ENCODE measurements at regions not wholly inside any gene's neighbourhood (a gene's known extent, or its start where the extent isn't known, plus 50 kb on each side); places are given as distances from the start of the nearest gene placed in this dataset.

DNA sequence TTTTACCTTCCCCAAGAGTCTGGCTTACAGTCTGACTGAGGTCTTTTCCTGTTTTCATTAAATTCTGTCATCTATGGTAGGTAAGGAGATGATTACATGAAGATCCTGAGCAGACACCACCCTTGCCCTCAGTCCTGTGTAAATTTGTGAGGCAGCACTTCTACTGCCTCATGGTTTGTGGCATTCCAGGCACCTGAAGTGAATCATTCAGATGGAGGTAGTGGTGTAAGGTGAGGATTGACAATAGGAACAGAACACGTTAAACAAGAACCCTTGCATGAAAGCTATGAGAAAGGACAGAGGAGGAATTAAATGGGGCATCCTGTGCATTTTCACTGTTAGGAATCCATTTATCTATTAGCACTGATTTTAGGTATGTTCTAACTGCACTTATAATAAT is 618.6 kb downstream of the TLL1 start:
- Histone ChIP-seq H3K9me3 (ENCODE audit: low read depth) (no peaks in the 10 kb centered on the region), H3K9me2 (ENCODE audit: insufficient read depth) (no peaks in the 10 kb centered on the region), H3K27ac (no peak overlapping the region), H3K9ac (no peak overlapping the region), H3K4me1 (ENCODE audit: insufficient read depth) (no peaks in the 10 kb centered on the region), H2AFZ (no peak overlapping the region), H3F3A (ENCODE audit: insufficient read depth) (no peaks in the 10 kb centered on the region), H3K79me2 (ENCODE audit: insufficient read depth) (no peaks in the 10 kb centered on the region), H3K4me3 (no peak overlapping the region), H3K27me3 (replicated peaks; ENCODE audit: insufficient read depth) (no peaks in the 10 kb centered on the region), H3K4me2 (ENCODE audit: unreplicated experiment) (no peak overlapping the region), H4K20me1 (ENCODE audit: insufficient read depth) (no peaks in the 10 kb centered on the region), H3K36me3 (ENCODE audit: low read depth) (no peaks in the 10 kb centered on the region)
- in situ Hi-C loops (cut with MboI), result no loop called here
- no peak for DNase-seq
- WGBS, 2 experiments (ENCODE audit: low coverage in 1 of 2, low lambda C conversion rate in 2 of 2, missing lambda C conversion rate in 2 of 2), result 7 to 14% methylated on average over 1 of the region's 1 CpG
- TF ChIP-seq EZH2 (IDR thresholded peaks at IDR 0.05; ENCODE audit: insufficient read depth, poor library complexity, severe bottlenecking) (no peak), EZH2phosphoT487 (IDR thresholded peaks at IDR 0.05; ENCODE audit: insufficient read depth, low read depth) (no peak)

DNA sequence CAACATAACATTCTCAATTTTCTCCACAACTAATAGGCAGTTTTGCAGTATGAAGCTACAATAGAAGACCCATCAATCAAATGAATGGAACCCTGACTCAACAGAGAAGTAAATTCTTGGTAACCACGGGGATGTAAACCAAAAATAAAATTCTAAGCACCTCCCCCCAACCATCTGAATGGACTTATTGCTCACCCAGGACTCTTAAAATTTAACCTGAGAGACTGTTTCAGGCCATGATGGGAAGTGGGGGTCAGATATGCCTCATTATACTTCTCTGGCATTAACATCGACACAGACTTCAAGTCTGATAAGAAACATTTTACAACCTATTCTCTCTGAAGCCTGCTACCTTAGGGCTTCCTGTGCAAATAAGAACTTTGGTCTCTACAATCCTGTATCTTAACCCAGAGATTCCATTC is 620.9 kb downstream of the TLL1 start:
- Histone ChIP-seq H3F3A (ENCODE audit: insufficient read depth) (no peaks in the 10 kb centered on the region), H3K27me3 (replicated peaks; ENCODE audit: insufficient read depth) (no peaks in the 10 kb centered on the region), H3K9me3 (ENCODE audit: low read depth) (no peaks in the 10 kb centered on the region), H4K20me1 (ENCODE audit: insufficient read depth) (no peaks in the 10 kb centered on the region), H3K36me3 (ENCODE audit: low read depth) (no peaks in the 10 kb centered on the region), H3K9me2 (ENCODE audit: insufficient read depth) (no peaks in the 10 kb centered on the region), H3K9ac (no peak overlapping the region), H3K4me3 (no peak overlapping the region), H3K79me2 (ENCODE audit: insufficient read depth) (no peaks in the 10 kb centered on the region), H3K4me1 (ENCODE audit: insufficient read depth) (no peaks in the 10 kb centered on the region), H3K4me2 (ENCODE audit: unreplicated experiment) (no peak overlapping the region), H3K27ac (no peak overlapping the region), H2AFZ (no peak overlapping the region)
- TF ChIP-seq EZH2 (IDR thresholded peaks at IDR 0.05; ENCODE audit: insufficient read depth, poor library complexity, severe bottlenecking), result no peak
- no peak for TF ChIP-seq EZH2phosphoT487 (IDR thresholded peaks at IDR 0.05; ENCODE audit: insufficient read depth, low read depth)
- DNase-seq, result no peak
- in situ Hi-C loops (cut with MboI), result no loop called here
- WGBS, 2 experiments (ENCODE audit: low coverage in 1 of 2, low lambda C conversion rate in 2 of 2, missing lambda C conversion rate in 2 of 2), result 26 to 42% methylated on average over 2 of the region's 2 CpGs

DNA sequence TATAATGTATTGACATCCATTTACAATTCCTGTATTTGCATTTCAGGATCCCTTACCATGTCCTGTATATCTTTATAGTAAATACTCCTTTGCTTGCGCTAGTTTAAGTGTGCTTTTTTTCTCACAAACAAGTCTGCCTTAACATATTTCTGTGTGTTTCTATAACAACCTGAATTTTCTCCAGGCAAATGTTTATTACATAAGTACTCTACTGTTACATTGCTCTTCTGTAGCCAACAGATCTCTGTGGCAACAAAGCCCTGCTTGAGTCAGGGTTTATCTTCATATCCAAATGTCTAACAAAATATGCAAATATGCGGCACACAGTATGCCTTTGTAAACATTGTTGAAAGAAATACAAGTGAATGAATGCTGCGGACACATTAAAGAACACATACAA is 625.5 kb downstream of the TLL1 start:
- Histone ChIP-seq H3K4me3 (no peak overlapping the region), H4K20me1 (ENCODE audit: insufficient read depth) (no peaks in the 10 kb centered on the region), H3K4me1 (ENCODE audit: insufficient read depth) (no peaks in the 10 kb centered on the region), H3K9me3 (ENCODE audit: low read depth) (no peaks in the 10 kb centered on the region), H2AFZ (no peak overlapping the region), H3K27ac (no peak overlapping the region), H3F3A (ENCODE audit: insufficient read depth) (no peaks in the 10 kb centered on the region), H3K36me3 (ENCODE audit: low read depth) (no peaks in the 10 kb centered on the region), H3K9me2 (ENCODE audit: insufficient read depth) (no peaks in the 10 kb centered on the region), H3K27me3 (replicated peaks; ENCODE audit: insufficient read depth) (no peaks in the 10 kb centered on the region), H3K79me2 (ENCODE audit: insufficient read depth) (no peaks in the 10 kb centered on the region), H3K9ac (no peak overlapping the region), H3K4me2 (ENCODE audit: unreplicated experiment) (no peak overlapping the region)
- DNase-seq, result no peak
- 32 to 51% methylated on average over 3 of the region's 3 CpGs for WGBS, 2 experiments (ENCODE audit: low coverage in 1 of 2, low lambda C conversion rate in 2 of 2, missing lambda C conversion rate in 2 of 2)
- no peak for TF ChIP-seq EZH2 (IDR thresholded peaks at IDR 0.05; ENCODE audit: insufficient read depth, poor library complexity, severe bottlenecking)
- no peak for TF ChIP-seq EZH2phosphoT487 (IDR thresholded peaks at IDR 0.05; ENCODE audit: insufficient read depth, low read depth)
- in situ Hi-C loops (cut with MboI), result no loop called here

DNA sequence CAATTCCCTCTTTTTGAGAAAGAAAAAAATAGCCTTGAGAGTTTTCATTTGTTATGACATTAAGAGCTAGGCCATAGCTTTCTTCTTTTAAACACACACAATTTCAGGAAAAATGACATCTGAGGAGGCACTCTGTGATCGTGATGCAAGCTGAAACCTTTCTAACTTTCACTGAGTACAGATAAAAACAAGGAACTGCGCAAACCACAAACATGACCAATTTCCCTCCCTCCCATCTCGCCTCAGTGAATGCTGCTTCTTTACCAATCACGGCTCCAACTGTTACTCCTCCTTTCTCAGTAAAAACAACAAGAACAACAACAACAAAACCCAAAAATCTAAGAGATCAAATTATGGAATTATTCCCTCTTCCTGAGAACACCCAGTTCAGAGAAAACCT is 626.8 kb downstream of the TLL1 start:
- TF ChIP-seq EZH2phosphoT487 (IDR thresholded peaks at IDR 0.05; ENCODE audit: insufficient read depth, low read depth) (no peak), EZH2 (IDR thresholded peaks at IDR 0.05; ENCODE audit: insufficient read depth, poor library complexity, severe bottlenecking) (no peak)
- no peak for DNase-seq
- no peak overlapping the region for H3K4me3 ChIP-seq
- no peaks in the 10 kb centered on the region for H3K79me2 ChIP-seq (ENCODE audit: insufficient read depth)
- H3K9me3 ChIP-seq (ENCODE audit: low read depth), result no peaks in the 10 kb centered on the region
- no peaks in the 10 kb centered on the region for H3K9me2 ChIP-seq (ENCODE audit: insufficient read depth)
- no peaks in the 10 kb centered on the region for H3F3A ChIP-seq (ENCODE audit: insufficient read depth)
- no peaks in the 10 kb centered on the region for H3K4me1 ChIP-seq (ENCODE audit: insufficient read depth)
- H3K4me2 ChIP-seq (ENCODE audit: unreplicated experiment), result no peak overlapping the region
- no peaks in the 10 kb centered on the region for H4K20me1 ChIP-seq (ENCODE audit: insufficient read depth)
- WGBS, 2 experiments (ENCODE audit: low coverage in 1 of 2, low lambda C conversion rate in 2 of 2, missing lambda C conversion rate in 2 of 2), result 16 to 17% methylated on average over 4 of the region's 4 CpGs
- H3K27ac ChIP-seq, result no peak overlapping the region
- in situ Hi-C loops (cut with MboI), result no loop called here
- no peaks in the 10 kb centered on the region for H3K27me3 ChIP-seq (replicated peaks; ENCODE audit: insufficient read depth)
- H3K36me3 ChIP-seq (ENCODE audit: low read depth), result no peaks in the 10 kb centered on the region
- H2AFZ ChIP-seq, result no peak overlapping the region
- no peak overlapping the region for H3K9ac ChIP-seq

DNA sequence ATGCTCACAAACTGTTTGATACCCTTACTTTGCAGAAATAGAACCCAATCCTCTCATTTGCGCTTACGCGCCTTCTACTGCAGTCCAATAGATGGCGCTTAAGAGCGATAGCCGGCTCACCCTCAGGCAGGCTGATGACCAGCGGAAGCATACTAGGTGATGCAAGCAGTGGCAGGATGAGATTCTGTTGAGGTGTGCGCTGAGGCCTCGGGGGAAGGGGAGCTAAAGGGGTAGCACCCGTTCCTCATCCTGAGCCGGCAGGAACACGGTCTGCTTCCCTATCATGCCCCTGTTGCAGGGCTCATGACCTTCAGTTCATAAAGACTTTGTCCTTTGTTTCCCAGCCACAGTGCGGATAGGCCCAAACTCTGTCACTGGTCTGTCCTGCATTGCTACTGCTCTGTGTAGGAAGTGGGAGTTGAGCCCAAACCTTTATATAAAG is 628.9 kb downstream of the TLL1 start:
- Histone ChIP-seq H3K36me3 (ENCODE audit: low read depth) (no peaks in the 10 kb centered on the region), H2AFZ (no peak overlapping the region), H3K27me3 (replicated peaks; ENCODE audit: insufficient read depth) (no peaks in the 10 kb centered on the region), H3K9me3 (ENCODE audit: low read depth) (no peaks in the 10 kb centered on the region), H3K4me3 (no peak overlapping the region), H3K9ac (no peak overlapping the region), H3F3A (ENCODE audit: insufficient read depth) (no peaks in the 10 kb centered on the region), H3K9me2 (ENCODE audit: insufficient read depth) (no peaks in the 10 kb centered on the region), H3K4me2 (ENCODE audit: unreplicated experiment) (no peak overlapping the region), H3K79me2 (ENCODE audit: insufficient read depth) (no peaks in the 10 kb centered on the region), H3K4me1 (ENCODE audit: insufficient read depth) (no peaks in the 10 kb centered on the region), H3K27ac (no peak overlapping the region), H4K20me1 (ENCODE audit: insufficient read depth) (no peaks in the 10 kb centered on the region)
- TF ChIP-seq EZH2phosphoT487 (IDR thresholded peaks at IDR 0.05; ENCODE audit: insufficient read depth, low read depth) (no peak), EZH2 (IDR thresholded peaks at IDR 0.05; ENCODE audit: insufficient read depth, poor library complexity, severe bottlenecking) (no peak)
- WGBS, 2 experiments (ENCODE audit: low coverage in 1 of 2, low lambda C conversion rate in 2 of 2, missing lambda C conversion rate in 2 of 2), result 20 to 33% methylated on average over 13 of the region's 13 CpGs
- peak; percentile 7 for DNase-seq
- in situ Hi-C loops (cut with MboI), result no loop called here

All from GM23248 (cell line).